Choroid plexus epithelial cell (primary cell): ENCODE measurements at regions not wholly inside any gene's neighbourhood (a gene's known extent, or its start where the extent isn't known, plus 50 kb on each side); places are given as distances from the start of the nearest gene placed in this dataset.

ENCODE experiments used
- DNase-seq: peaks from one replicate; pipeline ENCODE4 v3.0.0-alpha.2; 2010; ENCODE audit warnings: low read depth
- H3K4me3 ChIP-seq: 2 replicates; pipeline ENCODE4 v1.5.1; 2011; ENCODE audit warnings: low read depth, mild to moderate bottlenecking, control low read depth, low read length, moderate library complexity
- TF ChIP-seq, protein P1 (sequence below): conservative IDR thresholded peaks from 2 replicates; pipeline ENCODE4 v1.5.1; 2011; ENCODE audit warnings: low read depth, mild to moderate bottlenecking, control low read depth, inconsistent platforms, low read length, moderate library complexity

- TF ChIP-seq, protein P1, sequence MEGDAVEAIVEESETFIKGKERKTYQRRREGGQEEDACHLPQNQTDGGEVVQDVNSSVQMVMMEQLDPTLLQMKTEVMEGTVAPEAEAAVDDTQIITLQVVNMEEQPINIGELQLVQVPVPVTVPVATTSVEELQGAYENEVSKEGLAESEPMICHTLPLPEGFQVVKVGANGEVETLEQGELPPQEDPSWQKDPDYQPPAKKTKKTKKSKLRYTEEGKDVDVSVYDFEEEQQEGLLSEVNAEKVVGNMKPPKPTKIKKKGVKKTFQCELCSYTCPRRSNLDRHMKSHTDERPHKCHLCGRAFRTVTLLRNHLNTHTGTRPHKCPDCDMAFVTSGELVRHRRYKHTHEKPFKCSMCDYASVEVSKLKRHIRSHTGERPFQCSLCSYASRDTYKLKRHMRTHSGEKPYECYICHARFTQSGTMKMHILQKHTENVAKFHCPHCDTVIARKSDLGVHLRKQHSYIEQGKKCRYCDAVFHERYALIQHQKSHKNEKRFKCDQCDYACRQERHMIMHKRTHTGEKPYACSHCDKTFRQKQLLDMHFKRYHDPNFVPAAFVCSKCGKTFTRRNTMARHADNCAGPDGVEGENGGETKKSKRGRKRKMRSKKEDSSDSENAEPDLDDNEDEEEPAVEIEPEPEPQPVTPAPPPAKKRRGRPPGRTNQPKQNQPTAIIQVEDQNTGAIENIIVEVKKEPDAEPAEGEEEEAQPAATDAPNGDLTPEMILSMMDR, result no peak
- DNase-seq, result no peak
- H3K4me3 ChIP-seq, result no peak overlapping the region
These were observed 111.0 kb downstream of the GAS1 start for GRCh38 chr9:86836266-86836665.

- TF ChIP-seq, protein P1, result no peak
- H3K4me3 ChIP-seq, result no peak overlapping the region
- no peak for DNase-seq
These were observed 117.0 kb downstream of the GAS1 start for GRCh38 chr9:86830356-86830755.

DNA sequence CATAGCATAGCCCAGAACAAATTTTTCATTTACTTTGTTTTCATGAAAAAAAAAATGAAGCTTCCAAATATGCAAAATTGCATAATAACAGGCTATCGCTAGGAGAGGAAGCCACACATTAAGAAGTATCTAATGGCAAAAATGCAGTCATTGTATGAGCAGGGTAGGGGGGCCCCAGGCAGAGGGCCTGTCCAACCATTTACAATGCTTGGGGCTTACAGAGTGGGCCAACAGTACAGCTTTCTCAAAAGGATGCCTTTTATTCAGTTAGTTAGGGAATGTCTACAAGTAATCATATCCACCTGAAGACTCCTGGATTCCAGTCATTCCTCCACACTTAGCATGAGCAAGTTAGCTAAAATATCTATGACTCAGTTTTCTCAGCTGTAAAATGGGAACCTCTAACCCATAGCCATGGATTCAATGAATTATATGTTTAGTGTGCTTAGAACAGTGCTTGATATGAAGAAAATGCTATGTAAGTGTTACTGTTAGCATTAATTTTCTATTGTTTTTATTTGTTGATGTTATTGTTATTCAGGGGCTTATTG, 117.7 kb downstream of the GAS1 start:
- TF ChIP-seq, protein P1, result no peak
- H3K4me3 ChIP-seq, result no peak overlapping the region

DNA sequence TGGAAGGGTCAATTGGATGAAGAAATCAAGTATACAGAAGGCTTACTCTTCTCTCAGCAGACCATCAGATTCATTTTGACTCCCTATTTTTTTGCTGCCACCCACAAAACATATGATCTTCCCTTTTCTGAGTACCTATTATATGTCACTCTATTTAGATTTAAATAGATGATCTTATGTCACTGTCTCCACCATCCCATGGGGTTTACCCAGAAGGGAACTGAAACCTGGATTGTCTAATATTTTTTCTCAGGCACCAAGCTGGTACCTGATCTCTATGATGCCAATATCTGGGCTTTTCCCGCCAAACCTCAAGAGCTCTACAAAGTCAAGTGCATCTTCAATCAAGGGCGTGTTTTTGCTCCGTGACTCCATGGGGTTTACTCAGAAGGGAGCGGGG, 118.7 kb downstream of the GAS1 start:
- H3K4me3 ChIP-seq, result no peak overlapping the region
- TF ChIP-seq, protein P1, result no peak
- DNase-seq, result no peak

More for the DNA sequence above, 117.7 kb downstream of the GAS1 start:
- peak; percentile 22 for DNase-seq

GRCh38 chr9:86827893-86828292, 119.4 kb downstream of the GAS1 start:
- peak; percentile 10 for DNase-seq
- no peak overlapping the region for H3K4me3 ChIP-seq
- TF ChIP-seq, protein P1, result no peak

DNA sequence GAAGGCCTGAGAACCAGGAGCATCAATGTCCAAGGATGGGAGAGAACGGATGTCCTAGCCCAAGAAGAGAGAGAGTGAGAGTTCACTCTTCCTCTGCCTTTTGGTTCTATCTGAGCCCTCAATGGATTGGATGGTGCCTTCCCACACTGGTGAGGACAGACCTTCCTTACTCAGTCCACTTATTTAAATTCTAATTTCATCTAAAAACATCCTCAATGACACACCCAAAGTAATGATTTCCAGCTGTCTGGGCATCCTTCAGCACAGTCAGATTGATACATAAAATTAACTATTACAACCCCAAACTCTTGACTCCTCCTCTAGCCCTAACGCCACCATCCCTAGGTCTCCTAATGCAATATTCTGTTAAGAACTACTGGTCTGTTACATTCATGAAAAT, 122.0 kb downstream of the GAS1 start:
- TF ChIP-seq, protein P1, result no peak
- H3K4me3 ChIP-seq, result no peak overlapping the region
- DNase-seq, result no peak

DNA sequence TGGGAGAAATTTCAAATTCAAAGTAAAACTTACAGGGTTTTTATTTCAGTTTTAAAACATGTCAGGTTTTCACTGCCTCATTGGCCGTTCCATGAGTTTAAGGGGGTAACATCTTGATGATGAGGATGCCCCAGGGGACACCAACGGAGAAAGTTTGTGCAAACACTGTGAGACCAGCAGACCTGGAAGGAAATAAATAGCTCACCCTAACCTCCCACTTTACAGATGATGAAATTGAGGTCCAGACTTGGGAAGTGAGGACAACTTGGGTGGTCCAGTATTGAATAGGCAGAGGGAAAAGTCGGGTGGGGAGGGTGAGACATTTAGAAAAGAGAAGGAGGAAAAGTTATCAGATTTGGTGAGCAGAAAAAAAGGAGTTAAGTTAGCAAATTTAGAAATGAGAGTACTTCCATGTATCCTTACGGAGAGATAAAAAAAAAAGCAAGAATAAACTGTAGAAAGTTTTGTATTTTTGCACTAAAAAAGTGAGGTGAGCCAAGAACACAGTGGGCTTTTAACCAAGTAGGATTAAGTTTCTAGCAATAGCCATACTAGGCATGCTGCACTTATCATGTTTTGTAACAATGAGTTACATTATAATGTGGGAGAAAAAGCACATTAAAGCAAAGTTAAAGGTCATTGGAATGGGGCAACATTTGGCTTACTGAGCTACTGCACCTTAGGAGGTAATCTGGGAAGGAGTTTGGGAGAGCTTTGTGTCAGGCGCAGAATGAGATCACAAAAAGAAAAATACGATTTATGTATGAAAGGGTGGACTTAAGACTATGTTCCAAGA, 125.1 kb downstream of the GAS1 start:
- TF ChIP-seq, protein P1, result no peak
- no peak overlapping the region for H3K4me3 ChIP-seq
- no peak for DNase-seq
